PC-9 (cell line): ENCODE measurements at regions not wholly inside any gene's neighbourhood (a gene's known extent, or its start where the extent isn't known, plus 50 kb on each side); places are given as distances from the start of the nearest gene placed in this dataset.

Experiments
- BruUV-seq: library from RNA; stranded (reverse); fragments of 400-500 nt; replicated peaks from 2 replicates; lab custom pipeline; 2021; lab: Mats Ljungman, UMichigan
- CTCF ChIA-PET: fragments of 300-600 bp; sonication (Branson Sonifier 250); formaldehyde crosslinking; loops from one replicate; lab custom pipeline; 2022; ENCODE audit warnings: antibody characterized with exemption; lab: Charles Lee
- POLR2A ChIA-PET: fragments of 300-600 bp; sonication (Branson Sonifier 250); formaldehyde crosslinking; loops from one replicate; lab custom pipeline; 2022; ENCODE audit warnings: antibody characterized with exemption; ENCODE audit not compliant: unreplicated experiment; lab: Charles Lee
- DNase-seq, 2 experiments: peaks; one replicate each; pipeline versions ENCODE4 v3.0.0 to v3.0.0-alpha.2; 2015 to 2022; ENCODE audit warnings: mixed read lengths in 1 of 2
- H2AFZ ChIP-seq: fragments of 200-600 bp; sonication (generic); 2 replicates; pipeline ENCODE4 v1.8.1; 2017; ENCODE audit warnings: antibody characterized with exemption
- H3F3A ChIP-seq: fragments of 200-600 bp; sonication (generic); 2 replicates; pipeline ENCODE4 v1.8.1; 2017; ENCODE audit warnings: antibody characterized with exemption, mild to moderate bottlenecking, low read depth; ENCODE audit not compliant: insufficient read depth
- H3K27ac ChIP-seq: fragments of 200-600 bp; sonication (generic); 2 replicates; pipeline ENCODE4 v1.6.1; 2016; ENCODE audit warnings: mixed run types
- H3K27me3 ChIP-seq: fragments of 200-600 bp; sonication (generic); 2 replicates; pipeline ENCODE4 v1.6.1; 2016; ENCODE audit warnings: low read depth, mixed run types; ENCODE audit not compliant: insufficient read depth
- H3K36me3 ChIP-seq: fragments of 200-600 bp; sonication (generic); 2 replicates; pipeline ENCODE4 v1.6.1; 2016; ENCODE audit warnings: low read depth, mixed run types
- H3K4me1 ChIP-seq: fragments of 200-600 bp; sonication (generic); replicated peaks from 2 replicates; pipeline ENCODE4 v1.6.1; 2016; ENCODE audit warnings: mixed run types; ENCODE audit not compliant: insufficient read depth
- H3K4me2 ChIP-seq: fragments of 200-600 bp; sonication (generic); 2 replicates; pipeline ENCODE4 v1.6.1; 2017; ENCODE audit warnings: mixed run types
- H3K4me3 ChIP-seq: fragments of 200-600 bp; sonication (generic); 2 replicates; pipeline ENCODE4 v1.6.1; 2016; ENCODE audit warnings: mixed run types
- H3K79me2 ChIP-seq: fragments of 200-600 bp; sonication (generic); 2 replicates; pipeline ENCODE4 v1.6.1; 2017; ENCODE audit warnings: low read depth, mixed run types
- H3K9me2 ChIP-seq: fragments of 200-600 bp; sonication (generic); 2 replicates; pipeline ENCODE4 v1.8.1; 2017; ENCODE audit warnings: mild to moderate bottlenecking; ENCODE audit not compliant: insufficient read depth
- H3K9me3 ChIP-seq: fragments of 200-600 bp; sonication (generic); 2 replicates; pipeline ENCODE4 v1.8.1; 2016; ENCODE audit warnings: low read depth; ENCODE audit not compliant: insufficient read depth
- H4K20me1 ChIP-seq: fragments of 200-600 bp; sonication (generic); 2 replicates; pipeline ENCODE4 v1.8.1; 2017; ENCODE audit not compliant: insufficient read depth
- CTCF ChIP-seq: fragments of 200-600 bp; sonication (generic); conservative IDR thresholded peaks from 2 replicates; pipeline ENCODE4 v1.6.1; 2017; ENCODE audit warnings: mixed run types, antibody characterized with exemption, mild to moderate bottlenecking, moderate library complexity
- EZH2 ChIP-seq: fragments of 200-600 bp; sonication (generic); IDR thresholded peaks from 2 replicates; pipeline ENCODE4 v1.8.0; 2017; ENCODE audit warnings: antibody characterized with exemption, low read depth
- intact Hi-C: fragments of 100-400 bp; cut with micrococcal nuclease; formaldehyde crosslinking; loops from one replicate; pipeline ENCODE4 v1.10.0; 2022; ENCODE audit not compliant: unreplicated experiment

- no peak overlapping the region; the same call in 1 of the 2 replicates for H2AFZ ChIP-seq
- no peak overlapping the region for H3K27ac ChIP-seq
- H4K20me1 ChIP-seq: no peaks in the 10 kb centered on the region
- TF ChIP-seq CTCF: no peak
- no peak for TF ChIP-seq EZH2
- BruUV-seq: no TSS peak
- no peak overlapping the region for H3K4me3 ChIP-seq
- CTCF ChIA-PET: no interaction called here
- no peaks in the 10 kb centered on the region for H3K36me3 ChIP-seq
- no peaks in the 10 kb centered on the region for H3K9me2 ChIP-seq
- H3K4me2 ChIP-seq: no peak overlapping the region
- H3K9me3 ChIP-seq: no peaks in the 10 kb centered on the region
- H3K4me1 ChIP-seq: no peaks in the 10 kb centered on the region
- no peaks in the 10 kb centered on the region for H3K79me2 ChIP-seq
- POLR2A ChIA-PET: no interaction called here
- intact Hi-C loops: no loop called here
- H3F3A ChIP-seq: no peaks in the 10 kb centered on the region
- peaks cover 21% of the 10 kb centered on the region for H3K27me3 ChIP-seq
- DNase-seq: no peak
Observed at GRCh38 chr16:65455761-65456160, 333.9 kb upstream of the CDH11 start.

- CTCF ChIA-PET: no interaction called here
- no TSS peak for BruUV-seq
- H3F3A ChIP-seq: no peaks in the 10 kb centered on the region
- H3K27ac ChIP-seq: no peak overlapping the region
- no peak overlapping the region for H3K4me3 ChIP-seq
- H3K36me3 ChIP-seq: no peaks in the 10 kb centered on the region
- H4K20me1 ChIP-seq: no peaks in the 10 kb centered on the region
- DNase-seq: no peak
- H3K9me3 ChIP-seq: no peaks in the 10 kb centered on the region
- POLR2A ChIA-PET: no interaction called here
- no peaks in the 10 kb centered on the region for H3K4me1 ChIP-seq
- peaks cover 14% of the 10 kb centered on the region for H3K27me3 ChIP-seq
- no peak overlapping the region for H3K4me2 ChIP-seq
- no peaks in the 10 kb centered on the region for H3K9me2 ChIP-seq
- TF ChIP-seq EZH2 (no peak), CTCF (no peak)
- H2AFZ ChIP-seq: no peak overlapping the region
- H3K79me2 ChIP-seq: no peaks in the 10 kb centered on the region
- intact Hi-C loops: no loop called here
Observed at GRCh38 chr16:65453646-65454045, 331.8 kb upstream of the CDH11 start.

- no peaks in the 10 kb centered on the region for H3K4me1 ChIP-seq
- no peaks in the 10 kb centered on the region for H3F3A ChIP-seq
- no peak for DNase-seq
- no peak overlapping the region for H3K27ac ChIP-seq
- intact Hi-C loops: no loop called here
- no peaks in the 10 kb centered on the region for H3K9me3 ChIP-seq
- TF ChIP-seq CTCF (no peak), EZH2 (no peak)
- no peaks in the 10 kb centered on the region for H3K79me2 ChIP-seq
- BruUV-seq: no TSS peak
- CTCF ChIA-PET: no interaction called here
- H3K9me2 ChIP-seq: no peaks in the 10 kb centered on the region
- POLR2A ChIA-PET: no interaction called here
- H3K4me3 ChIP-seq: no peak overlapping the region
- peaks cover 6% of the 10 kb centered on the region; the same call in 1 of the 2 replicates for H3K27me3 ChIP-seq
- no peaks in the 10 kb centered on the region for H3K36me3 ChIP-seq
- no peak overlapping the region for H3K4me2 ChIP-seq
- no peaks in the 10 kb centered on the region for H4K20me1 ChIP-seq
- no peak overlapping the region for H2AFZ ChIP-seq
Observed at GRCh38 chr16:65449526-65449925, 327.7 kb upstream of the CDH11 start.
